IMR-90 (cell line): ENCODE measurements at regions not wholly inside any gene's neighbourhood (a gene's known extent, or its start where the extent isn't known, plus 50 kb on each side); places are given as distances from the start of the nearest gene placed in this dataset.

Experiments used
- ATAC-seq: fragments of 200-7000 bp; cut with Tn5 transposase; 2 replicates; pipeline ENCODE4 v1.9.1; 2020; ENCODE audit warnings: low read depth, mild to moderate bottlenecking, moderate library complexity
- BruUV-seq: library from RNA; stranded (reverse); fragments of 400-500 nt; replicated peaks from 2 replicates; lab custom pipeline; 2021; lab: Mats Ljungman, UMichigan
- CTCF ChIA-PET: fragments of 300-600 bp; formaldehyde crosslinking; extraction: SDS; loops from one replicate; lab custom pipeline; 2021; ENCODE audit warnings: antibody characterized with exemption; lab: Yijun Ruan, JAX
- POLR2A ChIA-PET: fragments of 300-600 bp; sonication (Branson Sonifier 250); formaldehyde crosslinking; loops from one replicate; lab custom pipeline; 2022; ENCODE audit warnings: antibody characterized with exemption; ENCODE audit not compliant: unreplicated experiment; lab: Charles Lee
- DNase-seq: peaks from one replicate; pipeline ENCODE4 v3.0.0; 2013
- H2AFZ ChIP-seq: replicated peaks from 2 replicates; pipeline ENCODE3; 2013; ENCODE audit warnings: low read length, mild to moderate bottlenecking; ENCODE audit not compliant: poor library complexity
- H2AK5ac ChIP-seq: 2 replicates; pipeline ENCODE4 v1.6.1; 2013; ENCODE audit warnings: low read depth, low read length, inconsistent platforms
- H2AK9ac ChIP-seq: replicated peaks from 2 replicates; pipeline ENCODE3; 2013; ENCODE audit warnings: mild to moderate bottlenecking, low read depth, low read length, moderate library complexity; ENCODE audit not compliant: poor library complexity
- H2BK120ac ChIP-seq: 2 replicates; pipeline ENCODE4 v1.6.1; 2013; ENCODE audit warnings: low read depth, low read length, inconsistent platforms
- H2BK15ac ChIP-seq: 3 replicates; pipeline ENCODE4 v1.6.1; 2013; ENCODE audit warnings: low read depth, low read length, inconsistent platforms
- H2BK20ac ChIP-seq: 2 replicates; pipeline ENCODE4 v1.6.1; 2013; ENCODE audit warnings: low read depth, mild to moderate bottlenecking, inconsistent platforms, low read length, moderate library complexity
- H2BK5ac ChIP-seq: 2 replicates; pipeline ENCODE4 v1.6.1; 2013; ENCODE audit warnings: mild to moderate bottlenecking, low read depth, low read length, inconsistent platforms; ENCODE audit not compliant: poor library complexity, severe bottlenecking
- H3K14ac ChIP-seq: replicated peaks from 2 replicates; pipeline ENCODE4 v1.6.1; 2013; ENCODE audit warnings: low read depth, low read length, inconsistent platforms
- H3K18ac ChIP-seq: 2 replicates; pipeline ENCODE4 v1.6.1; 2013; ENCODE audit warnings: low read depth, low read length, control low read depth
- H3K23ac ChIP-seq: 2 replicates; pipeline ENCODE4 v1.6.1; 2013; ENCODE audit warnings: low read depth, low read length, inconsistent platforms
- H3K27ac ChIP-seq: 2 replicates; pipeline ENCODE4 v1.5.1; 2013; ENCODE audit warnings: mild to moderate bottlenecking, control low read depth, low read length; ENCODE audit not compliant: insufficient read depth
- H3K27me3 ChIP-seq: 2 replicates; pipeline ENCODE4 v1.6.1; 2013; ENCODE audit warnings: low read length; ENCODE audit not compliant: control insufficient read depth, insufficient read depth
- H3K36me3 ChIP-seq: 2 replicates; pipeline ENCODE4 v1.6.1; 2013; ENCODE audit warnings: low read length, mixed read lengths; ENCODE audit not compliant: control insufficient read depth, insufficient read depth
- H3K4ac ChIP-seq: 2 replicates; pipeline ENCODE4 v1.6.1; 2013; ENCODE audit warnings: low read depth, low read length, inconsistent platforms
- H3K4me1 ChIP-seq: 2 replicates; pipeline ENCODE4 v1.6.1; 2013; ENCODE audit warnings: low read length, mixed read lengths; ENCODE audit not compliant: control insufficient read depth, insufficient read depth
- H3K4me2 ChIP-seq: 2 replicates; pipeline ENCODE4 v1.6.1; 2013; ENCODE audit warnings: low read depth, mild to moderate bottlenecking, control low read depth, low read length, moderate library complexity
- H3K4me3 ChIP-seq: 2 replicates; pipeline ENCODE4 v1.5.1; 2013; ENCODE audit warnings: low read depth, mild to moderate bottlenecking, control low read depth, low read length, moderate library complexity; ENCODE audit not compliant: insufficient read depth
- H3K56ac ChIP-seq: 2 replicates; pipeline ENCODE4 v1.6.1; 2013; ENCODE audit warnings: low read length, inconsistent platforms; ENCODE audit not compliant: insufficient read depth; ENCODE audit errors: extremely low read depth
- H3K79me1 ChIP-seq, 2 experiments: 2 replicates each; pipeline ENCODE4 v1.6.1; 2013; ENCODE audit warnings: low read length in 2 of 2, inconsistent platforms in 1 of 2, low read depth in 1 of 2
- H3K9ac ChIP-seq: 2 replicates; pipeline ENCODE4 v1.6.1; 2013; ENCODE audit warnings: low read depth, low read length, control low read depth
- H3K9me1 ChIP-seq: 2 replicates; pipeline ENCODE4 v1.6.1; 2013; ENCODE audit warnings: low read length, inconsistent platforms; ENCODE audit not compliant: insufficient read depth
- H3K9me3 ChIP-seq: 2 replicates; pipeline ENCODE4 v1.6.1; 2013; ENCODE audit warnings: low read length; ENCODE audit not compliant: control insufficient read depth, insufficient read depth
- H4K20me1 ChIP-seq: 2 replicates; pipeline ENCODE4 v1.6.1; 2013; ENCODE audit warnings: low read length, inconsistent platforms; ENCODE audit not compliant: insufficient read depth
- H4K5ac ChIP-seq: 2 replicates; pipeline ENCODE4 v1.6.1; 2013; ENCODE audit warnings: mild to moderate bottlenecking, low read depth, low read length, control low read depth
- H4K8ac ChIP-seq, 2 experiments: 2 replicates each; pipeline ENCODE4 v1.6.1; 2013; ENCODE audit warnings: low read depth in 2 of 2, low read length in 2 of 2, control low read depth in 1 of 2, inconsistent platforms in 1 of 2
- H4K91ac ChIP-seq: 2 replicates; pipeline ENCODE4 v1.6.1; 2013; ENCODE audit warnings: low read depth, low read length, inconsistent platforms; ENCODE audit not compliant: insufficient read depth
- FOS ChIP-seq: fragments of 150-350 bp; IDR thresholded peaks from 2 replicates; pipeline ENCODE4 v1.6.1; 2016; ENCODE audit warnings: low read depth, low read length
- POLR2A ChIP-seq: IDR thresholded peaks from 2 replicates; pipeline ENCODE4 v1.6.1; 2012; ENCODE audit warnings: mild to moderate bottlenecking, low read depth, low read length
- RCOR1 ChIP-seq: IDR thresholded peaks from 2 replicates; pipeline ENCODE4 v1.6.1; 2012; ENCODE audit warnings: mild to moderate bottlenecking, low read length, improper control_type of control experiment; ENCODE audit not compliant: insufficient replicate concordance
- SMC3 ChIP-seq: fragments of 150-350 bp; IDR thresholded peaks from 2 replicates; pipeline ENCODE4 v1.6.1; 2016; ENCODE audit warnings: low read depth, mild to moderate bottlenecking, antibody characterized with exemption, low read length, moderate library complexity
- WGBS, 2 experiments: methylation state at CpG; one replicate each; pipeline versions ENCODE4 v1.1.5 to v1.1.7; 2013; ENCODE audit warnings: missing lambda C conversion rate in 2 of 2; ENCODE audit not compliant: insufficient read length in 1 of 2; ENCODE audit errors: extremely low coverage in 2 of 2; 5-methylcytosine and 5-hydroxymethylcytosine counted together
- dilution Hi-C: fragments of 300-500 bp; cut with HindIII; formaldehyde crosslinking; loops from one replicate; pipeline ENCODE4 v1.14.3; 2018; ENCODE audit warnings: low sequenced_read_pairs; ENCODE audit not compliant: unreplicated experiment
- in situ Hi-C: fragments of 300-500 bp; cut with MboI; formaldehyde crosslinking; loops from 3 replicates; pipeline ENCODE4 v1.14.3; 2019; ENCODE audit warnings: low sequenced_read_pairs, inconsistent platforms, mixed read lengths
- intact Hi-C: fragments of 100-400 bp; cut with micrococcal nuclease; formaldehyde crosslinking; loops from 2 replicates; pipeline ENCODE4 v1.10.0; 2022
- TF ChIP-seq, protein P1 (sequence below): fragments of 150-350 bp; IDR thresholded peaks from 2 replicates; pipeline ENCODE4 v1.6.1; 2017; ENCODE audit warnings: mild to moderate bottlenecking, antibody characterized with exemption, low read length, low read depth

DNA sequence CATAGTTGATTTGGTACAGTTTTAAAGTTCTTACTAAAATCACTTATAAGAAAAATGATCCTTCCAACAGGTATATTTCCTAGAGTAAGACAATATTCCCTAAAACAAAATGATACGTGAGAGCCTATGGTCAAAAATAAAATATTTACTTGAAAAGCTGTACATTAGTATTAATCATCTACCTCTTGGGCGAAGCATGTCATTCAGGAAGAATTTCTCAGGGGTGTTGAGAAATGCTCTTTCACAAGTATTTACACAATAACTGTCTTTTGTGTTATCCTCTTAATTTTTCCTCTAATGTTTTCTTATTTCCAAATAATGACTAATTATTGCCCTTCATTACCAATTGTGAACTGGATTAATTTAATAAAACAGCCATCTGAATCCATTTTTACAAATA, 466.3 kb downstream of the SATB2 start:
- POLR2A ChIA-PET, result no interaction called here
- CTCF ChIA-PET, result no interaction called here
- no peak overlapping the region for H3K14ac ChIP-seq
- no peak overlapping the region for H4K91ac ChIP-seq
- H4K20me1 ChIP-seq, result no peaks in the 10 kb centered on the region
- TF ChIP-seq FOS (no peak), POLR2A (no peak), SMC3 (no peak), RCOR1 (no peak)
- TF ChIP-seq, protein P1, sequence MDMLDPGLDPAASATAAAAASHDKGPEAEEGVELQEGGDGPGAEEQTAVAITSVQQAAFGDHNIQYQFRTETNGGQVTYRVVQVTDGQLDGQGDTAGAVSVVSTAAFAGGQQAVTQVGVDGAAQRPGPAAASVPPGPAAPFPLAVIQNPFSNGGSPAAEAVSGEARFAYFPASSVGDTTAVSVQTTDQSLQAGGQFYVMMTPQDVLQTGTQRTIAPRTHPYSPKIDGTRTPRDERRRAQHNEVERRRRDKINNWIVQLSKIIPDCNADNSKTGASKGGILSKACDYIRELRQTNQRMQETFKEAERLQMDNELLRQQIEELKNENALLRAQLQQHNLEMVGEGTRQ, result no peak
- no peak overlapping the region for H3K4ac ChIP-seq
- no TSS peak for BruUV-seq
- H2BK120ac ChIP-seq, result no peak overlapping the region
- no peak overlapping the region for H2BK15ac ChIP-seq
- no peak overlapping the region for H4K5ac ChIP-seq
- intact Hi-C loops, result no loop called here
- no peak overlapping the region for H2AK5ac ChIP-seq
- no peak overlapping the region for H2AFZ ChIP-seq
- DNase-seq (no peak), ATAC-seq (no peak)
- H3K27ac ChIP-seq, result no peak overlapping the region
- no peaks in the 10 kb centered on the region for H3K4me1 ChIP-seq
- H3K79me1 ChIP-seq, result no peaks in the 10 kb centered on the region
- no peak overlapping the region for H2AK9ac ChIP-seq
- H3K56ac ChIP-seq, result no peak overlapping the region
- H3K23ac ChIP-seq, result no peak overlapping the region
- H3K9ac ChIP-seq, result no peak overlapping the region
- H3K4me2 ChIP-seq, result no peak overlapping the region
- H3K4me3 ChIP-seq, result no peak overlapping the region
- in situ Hi-C loops, result no loop called here
- no peak overlapping the region for H2BK20ac ChIP-seq
- H3K36me3 ChIP-seq, result no peaks in the 10 kb centered on the region
- no peak overlapping the region for H3K18ac ChIP-seq
- no peaks in the 10 kb centered on the region; the same call in 1 of the 2 replicates for H3K9me3 ChIP-seq
- H2BK5ac ChIP-seq, result no peak overlapping the region
- no peak overlapping the region for H4K8ac ChIP-seq
- dilution Hi-C loops, result no loop called here
- H3K27me3 ChIP-seq, result no peaks in the 10 kb centered on the region
- H3K9me1 ChIP-seq, result no peaks in the 10 kb centered on the region
- no CpG with 5 or more reads among the region's 2 CpGs for WGBS, 2 experiments
